Fibroblast of the aortic adventitia (primary cell): ENCODE measurements at regions not wholly inside any gene's neighbourhood (a gene's known extent, or its start where the extent isn't known, plus 50 kb on each side); places are given as distances from the start of the nearest gene placed in this dataset.
"Not testable (repeated sequence)": the region's sequence is repeated elsewhere in the genome, so short reads cannot be mapped to it uniquely, and the experiment has no call there.

Source experiments
- DNase-seq: peaks from one replicate; pipeline ENCODE4 v3.0.0-alpha.2; 2010; ENCODE audit warnings: low read depth
- H3K4me3 ChIP-seq: 2 replicates; pipeline ENCODE4 v1.5.1; 2011; ENCODE audit warnings: low read depth, mild to moderate bottlenecking, control low read depth, low read length, moderate library complexity
- CTCF ChIP-seq: IDR thresholded peaks from 2 replicates; pipeline ENCODE4 v1.5.1; 2011; ENCODE audit warnings: mild to moderate bottlenecking, low read length, control low read depth, inconsistent platforms; ENCODE audit not compliant: insufficient read depth

GRCh38 chr13:66089711-66090110 is 1140.4 kb downstream of the PCDH9 start:
- no peak for TF ChIP-seq CTCF
- no peak overlapping the region for H3K4me3 ChIP-seq
- no peak for DNase-seq

GRCh38 chr13:66087269-66087710 is 1142.8 kb downstream of the PCDH9 start:
- no peak overlapping the region for H3K4me3 ChIP-seq
- peak; percentile 66 for DNase-seq
- no peak for TF ChIP-seq CTCF

GRCh38 chr13:66077132-66077689 is 1152.9 kb downstream of the PCDH9 start:
- no peak for TF ChIP-seq CTCF
- H3K4me3 ChIP-seq: no peak overlapping the region
- DNase-seq: peak; percentile 16

GRCh38 chr13:66076417-66076816 is 1153.7 kb downstream of the PCDH9 start:
- TF ChIP-seq CTCF: no peak
- peak; percentile 52 for DNase-seq
- no peak overlapping the region for H3K4me3 ChIP-seq

GRCh38 chr13:66074018-66074615 is 1156.0 kb downstream of the PCDH9 start:
- DNase-seq: no peak

GRCh38 chr13:66072097-66072496 is 1158.0 kb downstream of the PCDH9 start:
- DNase-seq: peak; percentile 31
- H3K4me3 ChIP-seq: not testable (repeated sequence)

More at GRCh38 chr13:66074018-66074615, 1156.0 kb downstream of the PCDH9 start:
- no peak for TF ChIP-seq CTCF
- H3K4me3 ChIP-seq: no peak overlapping the region

GRCh38 chr13:66071608-66072007 is 1158.5 kb downstream of the PCDH9 start:
- TF ChIP-seq CTCF: no peak

More at GRCh38 chr13:66071608-66072007, 1158.5 kb downstream of the PCDH9 start:
- DNase-seq: no peak
- H3K4me3 ChIP-seq: no peak overlapping the region
